Esophagus squamous epithelium (tissue), 4 donors: ENCODE measurements at regions not wholly inside any gene's neighbourhood (a gene's known extent, or its start where the extent isn't known, plus 50 kb on each side); places are given as distances from the start of the nearest gene placed in this dataset.

Source experiments
- CTCF ChIP-seq, 6 experiments: fragments of 450-650 bp in 4 of 6; fragments of 200-600 bp in 2 of 6; sonication (generic) in 2 of 6; IDR thresholded peaks; one replicate each; pipeline ENCODE4 v1.5.1; 2016 to 2019; ENCODE audit warnings: antibody characterized with exemption in 6 of 6, mild to moderate bottlenecking in 4 of 6, moderate library complexity in 4 of 6
- POLR2A ChIP-seq, 4 donors: fragments of 450-650 bp; IDR thresholded peaks; one replicate each; pipeline ENCODE4 v1.6.1; 2017; ENCODE audit warnings: antibody characterized with exemption in 4 of 4, mild to moderate bottlenecking in 4 of 4, moderate library complexity in 3 of 4

- TF ChIP-seq CTCF (IDR thresholded peaks at IDR 0.05): no peak
- no peak for TF ChIP-seq POLR2A (IDR thresholded peaks at IDR 0.05)
Observed at GRCh38 chr5:27216367-27216950, 178.1 kb upstream of the CDH9 start.
